ENCODE measurements at regions not wholly inside any gene's neighbourhood (a gene's known extent, or its start where the extent isn't known, plus 50 kb on each side); places are given as distances from the start of the nearest gene placed in this dataset.

GRCh38 chr12:24749171-24749570, 199.7 kb downstream of the BCAT1 start:
- no peaks in the 10 kb centered on the region for H3K9me1 ChIP-seq (ENCODE audit: control insufficient read depth, extremely low read depth, insufficient read depth, low read length)
- H3K79me2 ChIP-seq (ENCODE audit: control insufficient read depth, insufficient read depth, low read length), result no peaks in the 10 kb centered on the region
- dilution Hi-C loops (cut with MboI; ENCODE audit: extremely low pct_ligation_motif_present, low sequenced_read_pairs), result no loop called here

GRCh38 chr12:24748326-24748725, 200.6 kb downstream of the BCAT1 start:
- H3K9me1 ChIP-seq (ENCODE audit: control insufficient read depth, extremely low read depth, insufficient read depth, low read length), result no peaks in the 10 kb centered on the region

More at GRCh38 chr12:24749171-24749570, 199.7 kb downstream of the BCAT1 start:
- FAIRE-seq, result no peak
- H3K4me1 ChIP-seq (ENCODE audit: control insufficient read depth, extremely low read depth, insufficient read depth, low read length), result peaks cover 17% of the 10 kb centered on the region
- H2AFZ ChIP-seq (ENCODE audit: control insufficient read depth, low read length), result no peak overlapping the region
- H3K9ac ChIP-seq (ENCODE audit: control insufficient read depth, extremely low read depth, insufficient read depth, low read length), result no peak overlapping the region
- no peak overlapping the region for H3K27ac ChIP-seq (ENCODE audit: control insufficient read depth, insufficient read depth, low read length)
- TF ChIP-seq CTCF (optimal IDR thresholded peaks at IDR 0.05 in 1 of 3, IDR thresholded peaks at IDR 0.05 in 1 of 3, conservative IDR thresholded peaks at IDR 0.05 in 1 of 3; ENCODE audit: extremely low read depth in 1 of 3, insufficient read depth in 2 of 3, low read length in 3 of 3), result no peak
- no peak for TF ChIP-seq EZH2 (IDR thresholded peaks at IDR 0.05; ENCODE audit: low read length)
- H3K4me3 ChIP-seq (ENCODE audit: control insufficient read depth in 2 of 3, extremely low read depth in 1 of 3, insufficient read depth in 2 of 3, low read depth in 1 of 3, low read length in 3 of 3), result no peak overlapping the region
- no peaks in the 10 kb centered on the region for H3K27me3 ChIP-seq (ENCODE audit: control insufficient read depth, extremely low read depth, insufficient read depth, low read length)
- no peak overlapping the region for H3K4me2 ChIP-seq (ENCODE audit: control insufficient read depth, extremely low read depth, insufficient read depth, low read depth, low read length)
- H3K36me3 ChIP-seq (ENCODE audit: control insufficient read depth in 2 of 2, extremely low read depth in 1 of 2, insufficient read depth in 2 of 2, low read length in 2 of 2), result no peaks in the 10 kb centered on the region
- no peak for DNase-seq (ENCODE audit: low read depth, low spot score)
- no peaks in the 10 kb centered on the region for H3K9me3 ChIP-seq (ENCODE audit: control insufficient read depth, low read depth, low read length)
- no peaks in the 10 kb centered on the region for H4K20me1 ChIP-seq (ENCODE audit: control insufficient read depth, extremely low read depth, insufficient read depth, low read length)

More at GRCh38 chr12:24748326-24748725, 200.6 kb downstream of the BCAT1 start:
- H4K20me1 ChIP-seq (ENCODE audit: control insufficient read depth, extremely low read depth, insufficient read depth, low read length), result no peaks in the 10 kb centered on the region
- no peak for FAIRE-seq
- no peak for TF ChIP-seq CTCF (optimal IDR thresholded peaks at IDR 0.05 in 1 of 3, IDR thresholded peaks at IDR 0.05 in 1 of 3, conservative IDR thresholded peaks at IDR 0.05 in 1 of 3; ENCODE audit: extremely low read depth in 1 of 3, insufficient read depth in 2 of 3, low read length in 3 of 3)
- TF ChIP-seq EZH2 (IDR thresholded peaks at IDR 0.05; ENCODE audit: low read length), result no peak
- no peak overlapping the region for H3K27ac ChIP-seq (ENCODE audit: control insufficient read depth, insufficient read depth, low read length)
- no peaks in the 10 kb centered on the region for H3K79me2 ChIP-seq (ENCODE audit: control insufficient read depth, insufficient read depth, low read length)
- peaks cover 13% of the 10 kb centered on the region for H3K4me1 ChIP-seq (ENCODE audit: control insufficient read depth, extremely low read depth, insufficient read depth, low read length)
- DNase-seq (ENCODE audit: low read depth, low spot score), result no peak
- H3K4me3 ChIP-seq (ENCODE audit: control insufficient read depth in 2 of 3, extremely low read depth in 1 of 3, insufficient read depth in 2 of 3, low read depth in 1 of 3, low read length in 3 of 3), result no peak overlapping the region
- no peaks in the 10 kb centered on the region for H3K27me3 ChIP-seq (ENCODE audit: control insufficient read depth, extremely low read depth, insufficient read depth, low read length)
- no peaks in the 10 kb centered on the region for H3K9me3 ChIP-seq (ENCODE audit: control insufficient read depth, low read depth, low read length)
- no peak overlapping the region for H2AFZ ChIP-seq (ENCODE audit: control insufficient read depth, low read length)
- dilution Hi-C loops (cut with MboI; ENCODE audit: extremely low pct_ligation_motif_present, low sequenced_read_pairs), result no loop called here
- no peak overlapping the region for H3K4me2 ChIP-seq (ENCODE audit: control insufficient read depth, extremely low read depth, insufficient read depth, low read depth, low read length)
- H3K9ac ChIP-seq (ENCODE audit: control insufficient read depth, extremely low read depth, insufficient read depth, low read length), result no peak overlapping the region
- no peaks in the 10 kb centered on the region for H3K36me3 ChIP-seq (ENCODE audit: control insufficient read depth in 2 of 2, extremely low read depth in 1 of 2, insufficient read depth in 2 of 2, low read length in 2 of 2)

Measured in keratinocyte (primary cell).